ENCODE measurements at regions not wholly inside any gene's neighbourhood (a gene's known extent, or its start where the extent isn't known, plus 50 kb on each side); places are given as distances from the start of the nearest gene placed in this dataset.

DNA sequence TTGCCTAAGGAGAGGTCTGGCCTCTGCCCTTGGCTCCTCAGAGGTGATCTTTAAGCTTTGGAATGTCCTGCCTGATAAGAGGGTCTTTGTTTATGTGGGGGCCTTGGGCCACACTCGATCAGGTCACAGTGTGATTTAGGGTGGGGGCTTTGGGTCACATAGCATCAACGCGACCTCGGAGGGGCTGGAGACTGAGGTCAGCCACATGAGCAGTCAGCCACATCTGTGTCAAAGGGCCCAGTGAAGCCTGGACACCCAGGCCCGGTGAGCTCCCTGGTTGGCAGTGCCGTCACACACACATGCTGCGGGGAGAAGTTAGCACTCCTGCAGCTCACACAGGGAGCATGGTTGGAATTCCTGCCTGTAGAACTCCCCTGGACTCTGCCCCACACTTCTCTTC is 345.0 kb downstream of the NPHP4 start:
- Mint-ChIP-seq H3K4me3 (no peak overlapping the region), H3K27ac (no peak overlapping the region), H3K9me3 (ENCODE audit: low read depth) (no peaks in the 10 kb centered on the region), H3K4me1 (ENCODE audit: low read depth) (peaks cover 6% of the 10 kb centered on the region), H3K27me3 (peaks cover 2% of the 10 kb centered on the region), H3K36me3 (peaks cover 3% of the 10 kb centered on the region)

DNA sequence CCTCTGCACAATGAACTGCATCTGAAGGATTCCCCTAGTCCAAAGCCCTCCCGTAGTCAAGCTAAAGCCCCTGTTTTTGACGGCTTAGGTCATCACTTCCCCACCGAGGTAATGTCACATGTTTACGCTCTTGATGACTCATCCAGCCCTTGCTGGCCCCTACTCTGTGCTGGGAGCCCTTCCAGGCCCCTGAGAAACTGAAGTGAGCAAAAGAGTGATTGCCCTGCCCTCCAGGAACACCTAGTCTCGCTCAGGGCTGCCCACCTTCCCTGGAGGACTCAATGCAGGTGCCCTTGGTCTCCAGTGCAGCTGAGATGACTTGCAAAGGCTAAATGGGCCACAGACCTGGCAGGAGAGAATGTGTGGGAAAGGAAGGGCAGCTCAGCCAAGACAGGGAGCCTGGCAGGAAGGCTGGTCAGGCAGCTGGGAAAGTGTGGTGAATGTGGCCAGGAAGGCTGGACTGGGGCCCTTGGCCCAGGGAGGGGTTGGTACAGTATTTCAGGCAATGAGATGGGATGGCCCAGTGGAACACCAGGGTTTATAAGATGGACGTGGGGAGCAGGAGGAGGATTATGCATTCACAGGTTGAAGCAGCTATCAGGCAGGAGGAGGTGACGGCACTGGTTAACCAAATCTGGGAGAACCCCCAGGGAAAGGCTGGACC is 345.6 kb downstream of the NPHP4 start:
- no peaks in the 10 kb centered on the region for H3K9me3 Mint-ChIP-seq (ENCODE audit: low read depth)
- H3K27ac Mint-ChIP-seq, result no peak overlapping the region
- peaks cover 3% of the 10 kb centered on the region for H3K36me3 Mint-ChIP-seq
- H3K27me3 Mint-ChIP-seq, result peaks cover 1% of the 10 kb centered on the region
- H3K4me1 Mint-ChIP-seq (ENCODE audit: low read depth), result peaks cover 2% of the 10 kb centered on the region
- no peak overlapping the region for H3K4me3 Mint-ChIP-seq

DNA sequence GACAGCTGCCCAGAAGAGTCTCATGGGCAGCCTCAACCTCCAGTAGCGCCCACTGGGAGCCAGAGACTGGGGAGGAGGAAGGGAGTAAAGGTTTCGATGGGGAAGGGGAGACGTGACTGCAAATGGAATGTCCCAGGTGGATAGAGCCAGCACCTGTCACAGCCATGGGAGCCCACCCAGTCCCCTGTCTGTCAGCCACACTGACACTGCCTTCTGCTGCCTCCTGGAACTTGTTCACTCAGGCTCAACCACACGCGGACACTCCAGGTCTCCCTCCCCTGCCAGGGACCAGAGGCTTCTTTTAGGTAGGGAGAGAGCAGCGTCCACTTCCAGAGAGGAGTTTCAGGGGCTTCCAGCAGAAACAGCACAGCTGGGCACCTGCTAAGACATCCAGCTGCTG is 346.3 kb downstream of the NPHP4 start:
- Mint-ChIP-seq H3K36me3 (peaks cover 3% of the 10 kb centered on the region), H3K4me3 (no peak overlapping the region), H3K27ac (no peak overlapping the region), H3K27me3 (peaks cover 6% of the 10 kb centered on the region), H3K4me1 (ENCODE audit: low read depth) (peaks cover 1% of the 10 kb centered on the region), H3K9me3 (ENCODE audit: low read depth) (no peaks in the 10 kb centered on the region)

DNA sequence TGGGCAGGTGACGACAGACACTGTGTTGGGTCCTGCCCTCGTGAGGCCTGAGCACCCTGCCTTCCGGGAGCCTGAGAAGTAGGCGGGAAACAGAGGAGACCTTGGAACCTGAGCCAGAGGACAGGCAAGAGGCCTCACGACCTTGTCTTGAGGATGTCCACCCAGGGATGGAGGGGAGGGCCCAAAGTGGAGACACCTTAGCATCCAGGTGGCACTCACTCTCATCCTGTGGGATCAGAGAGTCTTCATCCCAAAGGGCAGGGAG is 347.2 kb downstream of the NPHP4 start:
- H3K9me3 Mint-ChIP-seq (ENCODE audit: low read depth), result no peaks in the 10 kb centered on the region

DNA sequence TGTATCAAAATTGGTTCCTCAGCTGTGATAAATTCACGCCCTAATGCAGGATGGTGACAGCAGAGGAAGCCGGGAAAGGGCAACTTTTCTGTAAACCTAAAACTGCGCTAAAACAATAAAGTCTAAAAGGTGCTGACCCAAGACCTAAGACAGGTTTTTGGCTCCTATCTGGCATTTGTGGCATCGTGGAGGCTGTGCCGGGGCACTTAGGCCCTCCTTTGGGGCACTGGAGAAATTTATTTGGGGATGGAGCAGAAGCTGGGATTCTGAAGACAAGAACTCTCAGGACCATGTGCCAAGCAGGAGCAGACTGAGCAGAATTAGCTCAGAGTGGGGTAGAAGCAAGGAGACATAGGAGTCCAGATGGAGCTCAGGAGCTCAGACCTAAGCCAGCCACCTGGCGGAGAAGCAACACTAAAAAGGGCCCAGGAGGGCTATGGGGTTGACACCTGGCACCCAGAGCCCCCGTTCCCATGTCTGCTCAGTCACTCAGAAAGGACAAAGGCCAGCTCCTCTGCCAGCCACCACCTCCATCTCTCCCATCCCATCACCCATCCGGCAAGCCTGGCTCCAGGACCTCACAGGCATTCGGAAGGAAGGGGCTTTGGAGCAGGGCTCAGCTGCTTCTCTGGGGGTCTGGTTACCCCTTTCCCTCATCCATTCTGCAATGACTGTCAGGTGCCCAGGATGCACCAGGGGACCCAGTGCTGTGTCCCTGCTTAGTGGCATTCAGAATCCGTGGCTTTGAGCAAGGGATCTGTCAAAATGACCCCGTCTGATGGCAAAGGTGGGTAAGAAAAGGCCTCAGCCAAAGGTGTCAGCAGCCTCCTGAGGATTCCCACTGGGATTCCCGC is 347.7 kb downstream of the NPHP4 start:
- Mint-ChIP-seq H3K4me1 (ENCODE audit: low read depth) (peaks cover 3% of the 10 kb centered on the region), H3K27ac (no peak overlapping the region), H3K4me3 (no peak overlapping the region), H3K36me3 (peaks cover 3% of the 10 kb centered on the region), H3K9me3 (ENCODE audit: low read depth) (no peaks in the 10 kb centered on the region), H3K27me3 (peaks cover 6% of the 10 kb centered on the region)

More for the DNA sequence above, 347.2 kb downstream of the NPHP4 start:
- Mint-ChIP-seq H3K36me3 (peaks cover 3% of the 10 kb centered on the region), H3K4me1 (ENCODE audit: low read depth) (peaks cover 3% of the 10 kb centered on the region), H3K4me3 (no peak overlapping the region), H3K27me3 (peaks cover 6% of the 10 kb centered on the region), H3K27ac (no peak overlapping the region)

DNA sequence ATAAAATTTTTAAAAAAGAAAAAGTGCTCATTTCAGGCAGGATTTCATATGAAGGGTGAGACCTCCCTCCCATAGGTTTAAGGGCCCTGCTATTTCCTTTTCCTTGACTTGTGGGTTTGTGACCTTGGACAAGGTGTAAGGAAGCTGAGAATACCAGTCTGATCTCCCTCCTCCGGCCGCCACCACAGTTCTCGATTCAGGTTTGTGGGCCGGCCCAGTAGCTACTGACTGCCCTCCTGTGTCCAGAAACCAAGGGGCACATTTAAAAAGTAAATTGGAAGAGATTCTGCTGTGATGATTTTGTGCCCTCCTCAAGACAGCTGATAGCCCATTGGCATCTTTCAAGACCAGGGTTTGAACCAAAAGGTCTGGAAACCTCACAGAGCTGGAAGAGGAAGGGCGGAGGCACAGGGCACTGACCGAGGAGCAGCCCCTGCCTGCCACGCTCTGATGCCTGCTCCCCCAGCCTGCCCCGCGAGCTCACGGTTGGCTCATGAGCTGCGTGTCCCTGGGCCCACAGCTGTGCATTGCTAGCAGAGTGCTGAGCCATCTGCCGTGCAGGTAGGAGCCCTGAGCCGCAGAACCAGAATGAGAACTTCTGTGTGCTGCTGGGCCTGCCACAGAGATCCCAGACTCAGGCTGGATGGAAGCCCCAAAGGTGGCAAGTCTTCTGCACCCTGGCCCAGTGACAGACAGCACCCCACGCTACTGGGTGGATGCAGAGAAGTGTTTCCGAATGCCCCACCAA is 348.7 kb downstream of the NPHP4 start:
- Mint-ChIP-seq H3K27me3 (peaks cover 6% of the 10 kb centered on the region), H3K36me3 (peaks cover 3% of the 10 kb centered on the region), H3K27ac (no peak overlapping the region), H3K4me3 (no peak overlapping the region), H3K9me3 (ENCODE audit: low read depth) (no peaks in the 10 kb centered on the region), H3K4me1 (ENCODE audit: low read depth) (peaks cover 3% of the 10 kb centered on the region)

DNA sequence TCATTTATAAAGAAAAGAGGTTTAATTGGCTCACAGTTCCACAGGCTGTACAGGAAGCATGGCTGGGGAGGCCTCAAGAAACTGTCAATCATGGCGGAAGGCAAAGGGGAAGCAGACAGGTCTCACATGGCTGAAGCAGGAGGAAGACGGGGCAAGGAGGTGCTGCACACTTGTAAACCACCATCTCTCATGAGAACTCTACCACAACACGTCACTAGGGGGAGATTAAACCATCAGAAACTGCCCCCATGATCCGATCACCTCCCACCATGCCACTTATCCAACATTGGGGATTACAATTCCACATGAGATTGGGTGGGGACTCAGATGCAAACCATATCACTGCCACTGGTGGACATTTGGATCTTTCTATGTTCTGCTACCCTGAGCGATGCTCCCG is 351.4 kb downstream of the NPHP4 start:
- no peak overlapping the region for H3K4me3 Mint-ChIP-seq
- H3K4me1 Mint-ChIP-seq (ENCODE audit: low read depth), result peaks cover 3% of the 10 kb centered on the region
- peaks cover 14% of the 10 kb centered on the region for H3K27me3 Mint-ChIP-seq
- no peaks in the 10 kb centered on the region for H3K9me3 Mint-ChIP-seq (ENCODE audit: low read depth)
- no peak overlapping the region for H3K27ac Mint-ChIP-seq
- H3K36me3 Mint-ChIP-seq, result no peaks in the 10 kb centered on the region

DNA sequence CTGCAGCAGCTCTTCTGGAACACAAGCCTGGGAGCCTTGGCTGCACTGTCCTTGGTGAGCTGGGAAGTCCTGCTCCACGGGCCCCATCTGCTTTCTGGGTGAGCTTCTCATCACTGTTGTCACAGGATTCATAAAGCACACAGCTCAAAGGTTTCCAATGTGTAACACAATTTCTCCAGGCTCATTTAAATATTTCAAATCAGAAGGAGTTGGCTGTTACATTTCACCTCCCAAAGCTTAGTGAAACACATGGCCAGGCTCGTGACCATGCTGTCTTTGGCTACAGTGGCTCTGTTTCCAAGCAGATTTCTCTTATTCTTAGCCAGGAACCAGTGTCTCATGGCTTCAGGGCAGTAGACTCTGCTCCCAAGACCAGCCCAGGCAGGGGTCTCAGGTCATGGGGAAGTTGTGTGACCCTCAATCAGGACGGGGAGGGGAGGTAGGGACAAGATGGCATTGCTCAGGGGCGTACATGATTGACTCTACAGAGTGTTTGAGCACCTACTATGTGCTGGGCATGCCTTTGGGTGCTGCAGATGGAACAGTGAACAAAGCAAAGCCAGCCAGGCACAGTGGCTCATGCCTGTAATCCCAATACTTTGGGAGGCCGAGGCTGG is 353.0 kb downstream of the NPHP4 start:
- peaks cover 14% of the 10 kb centered on the region for H3K27me3 Mint-ChIP-seq

DNA sequence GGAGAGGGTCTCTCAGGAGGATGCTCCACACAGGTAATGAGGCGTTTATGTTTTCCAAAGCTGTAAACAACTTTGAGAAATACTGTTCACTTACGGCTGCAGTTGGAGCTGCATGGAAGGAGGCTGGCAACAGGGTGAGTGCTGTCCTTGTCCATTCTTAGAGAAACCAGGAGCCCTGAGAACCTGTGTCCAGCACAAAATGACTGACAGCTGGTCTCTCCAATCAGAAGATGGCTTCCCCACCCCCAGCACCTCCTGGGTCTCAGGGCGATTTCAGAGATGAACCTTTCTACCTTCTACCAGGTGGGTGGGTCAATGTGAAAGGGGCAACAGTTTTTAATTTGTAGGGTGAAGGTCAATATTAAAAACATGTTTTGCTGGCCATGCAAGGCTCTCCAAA is 353.6 kb downstream of the NPHP4 start:
- Mint-ChIP-seq H3K27me3 (peaks cover 14% of the 10 kb centered on the region), H3K4me3 (no peak overlapping the region)

More for the DNA sequence above, 353.0 kb downstream of the NPHP4 start:
- no peaks in the 10 kb centered on the region for H3K9me3 Mint-ChIP-seq (ENCODE audit: low read depth)
- H3K4me1 Mint-ChIP-seq (ENCODE audit: low read depth), result peaks cover 3% of the 10 kb centered on the region
- H3K27ac Mint-ChIP-seq, result no peak overlapping the region
- no peak overlapping the region for H3K4me3 Mint-ChIP-seq
- no peaks in the 10 kb centered on the region for H3K36me3 Mint-ChIP-seq

DNA sequence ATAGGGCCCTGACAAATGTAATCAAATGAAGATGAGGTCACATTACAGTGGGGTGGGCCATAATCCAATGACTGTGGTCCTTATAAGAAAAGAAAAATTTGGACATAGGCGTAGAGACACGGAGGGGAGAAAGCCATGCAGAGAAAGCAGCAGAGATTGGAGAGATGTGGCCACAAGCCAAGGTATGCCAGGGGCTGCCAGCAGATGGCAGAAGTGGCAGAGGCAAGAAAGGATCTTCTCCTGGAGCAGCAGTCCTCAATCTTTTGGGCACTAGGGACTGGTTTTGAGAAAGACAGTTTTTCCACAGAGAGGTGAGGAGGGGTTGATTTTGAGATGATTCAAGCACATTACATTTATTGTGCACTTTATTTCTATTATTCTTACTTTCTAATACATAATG is 355.1 kb downstream of the NPHP4 start:
- Mint-ChIP-seq H3K27me3 (peaks cover 14% of the 10 kb centered on the region), H3K36me3 (no peaks in the 10 kb centered on the region), H3K9me3 (ENCODE audit: low read depth) (no peaks in the 10 kb centered on the region), H3K4me1 (ENCODE audit: low read depth) (peaks cover 3% of the 10 kb centered on the region), H3K27ac (no peak overlapping the region), H3K4me3 (no peak overlapping the region)

More for the DNA sequence above, 353.6 kb downstream of the NPHP4 start:
- peaks cover 3% of the 10 kb centered on the region for H3K4me1 Mint-ChIP-seq (ENCODE audit: low read depth)
- no peaks in the 10 kb centered on the region for H3K9me3 Mint-ChIP-seq (ENCODE audit: low read depth)
- H3K36me3 Mint-ChIP-seq, result no peaks in the 10 kb centered on the region
- no peak overlapping the region for H3K27ac Mint-ChIP-seq

DNA sequence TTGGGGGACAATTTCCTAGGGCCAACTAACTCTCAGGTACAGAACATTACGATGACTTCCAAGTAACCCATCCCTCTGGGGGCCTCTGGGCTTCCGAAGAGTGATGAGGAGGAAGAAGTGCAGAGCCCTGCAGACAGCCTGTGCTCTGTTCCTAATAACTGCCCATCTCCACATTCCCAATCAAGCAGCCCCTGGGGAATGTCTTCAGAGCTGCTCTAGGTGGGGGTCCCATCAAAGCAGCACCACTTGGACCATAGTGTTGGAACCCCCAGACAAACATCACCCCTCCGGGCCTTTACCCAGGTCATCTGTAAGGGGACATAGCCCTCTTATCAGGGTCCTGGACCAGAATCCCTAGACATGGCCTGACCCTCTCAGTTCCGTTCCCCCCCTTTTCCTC is 357.3 kb downstream of the NPHP4 start:
- Mint-ChIP-seq H3K27me3 (peaks cover 8% of the 10 kb centered on the region), H3K9me3 (ENCODE audit: low read depth) (no peaks in the 10 kb centered on the region), H3K27ac (no peak overlapping the region), H3K36me3 (no peaks in the 10 kb centered on the region), H3K4me3 (no peak overlapping the region), H3K4me1 (ENCODE audit: low read depth) (no peaks in the 10 kb centered on the region)

DNA sequence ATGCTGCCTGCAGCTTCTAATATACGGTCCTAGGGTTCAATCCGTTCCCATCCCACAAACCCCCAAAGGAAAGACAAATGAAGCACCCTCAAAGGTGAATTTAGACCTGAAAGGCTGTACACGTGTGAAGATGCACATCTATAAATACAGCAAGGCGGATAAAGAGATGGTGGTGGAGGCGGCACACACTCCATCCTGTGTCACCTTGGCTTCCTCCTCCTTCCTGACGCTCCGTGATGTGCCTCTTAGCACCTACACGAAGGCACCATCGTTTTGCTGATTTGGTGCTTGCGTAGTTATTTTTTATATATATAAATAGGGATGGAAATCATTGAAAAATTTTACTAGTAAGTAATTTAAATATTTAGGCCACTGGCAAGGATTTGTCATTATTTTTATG is 359.4 kb downstream of the NPHP4 start:
- no peaks in the 10 kb centered on the region for H3K9me3 Mint-ChIP-seq (ENCODE audit: low read depth)
- no peak overlapping the region for H3K27ac Mint-ChIP-seq
- H3K4me3 Mint-ChIP-seq, result no peak overlapping the region
- H3K36me3 Mint-ChIP-seq, result no peaks in the 10 kb centered on the region
- no peaks in the 10 kb centered on the region for H3K4me1 Mint-ChIP-seq (ENCODE audit: low read depth)
- peaks cover 8% of the 10 kb centered on the region for H3K27me3 Mint-ChIP-seq

DNA sequence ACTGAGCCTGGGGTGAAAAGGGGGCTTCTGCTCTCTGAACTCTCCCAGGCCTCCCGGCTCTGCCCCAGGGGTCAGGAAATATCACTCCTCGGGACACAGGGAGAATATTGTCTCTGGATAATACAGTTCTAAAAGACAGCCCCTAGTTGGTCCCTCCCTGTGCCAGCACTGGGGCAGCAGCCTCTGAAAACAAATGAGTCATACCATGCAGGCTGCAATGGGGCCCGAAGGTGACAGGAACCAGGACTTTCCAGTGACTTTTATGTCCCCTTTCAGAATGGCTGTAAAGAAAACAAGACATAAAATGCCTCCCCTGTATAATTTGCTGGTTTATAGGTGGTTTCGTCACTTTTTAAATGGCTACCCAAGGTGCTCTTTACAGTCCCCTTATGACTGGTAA is 360.0 kb downstream of the NPHP4 start:
- Mint-ChIP-seq H3K9me3 (ENCODE audit: low read depth) (no peaks in the 10 kb centered on the region), H3K4me3 (no peak overlapping the region), H3K27ac (no peak overlapping the region), H3K27me3 (peaks cover 7% of the 10 kb centered on the region), H3K4me1 (ENCODE audit: low read depth) (no peaks in the 10 kb centered on the region), H3K36me3 (no peaks in the 10 kb centered on the region)

DNA sequence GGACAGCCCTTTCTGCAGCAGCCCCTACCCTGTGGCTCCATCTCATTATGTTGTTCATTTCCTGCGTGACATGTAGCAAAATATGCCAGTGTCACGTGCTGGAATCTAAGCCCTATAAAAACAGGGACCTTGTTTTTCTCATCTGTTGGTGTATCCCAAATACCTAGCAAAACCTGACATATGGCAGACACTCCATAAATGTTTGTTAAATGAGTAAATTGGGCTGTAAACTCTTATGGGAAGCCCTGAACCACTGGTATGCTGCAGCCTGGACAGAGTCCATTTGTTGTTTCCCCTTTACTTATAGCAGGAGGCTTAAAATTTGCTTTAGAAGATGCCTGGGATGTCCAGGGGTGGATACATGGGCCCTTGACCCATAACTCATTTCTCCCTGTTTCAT is 363.8 kb downstream of the NPHP4 start:
- H3K36me3 Mint-ChIP-seq, result no peaks in the 10 kb centered on the region
- no peaks in the 10 kb centered on the region for H3K27me3 Mint-ChIP-seq
- H3K4me1 Mint-ChIP-seq (ENCODE audit: low read depth), result no peaks in the 10 kb centered on the region
- no peak overlapping the region for H3K4me3 Mint-ChIP-seq
- no peaks in the 10 kb centered on the region for H3K9me3 Mint-ChIP-seq (ENCODE audit: low read depth)
- H3K27ac Mint-ChIP-seq, result no peak overlapping the region

DNA sequence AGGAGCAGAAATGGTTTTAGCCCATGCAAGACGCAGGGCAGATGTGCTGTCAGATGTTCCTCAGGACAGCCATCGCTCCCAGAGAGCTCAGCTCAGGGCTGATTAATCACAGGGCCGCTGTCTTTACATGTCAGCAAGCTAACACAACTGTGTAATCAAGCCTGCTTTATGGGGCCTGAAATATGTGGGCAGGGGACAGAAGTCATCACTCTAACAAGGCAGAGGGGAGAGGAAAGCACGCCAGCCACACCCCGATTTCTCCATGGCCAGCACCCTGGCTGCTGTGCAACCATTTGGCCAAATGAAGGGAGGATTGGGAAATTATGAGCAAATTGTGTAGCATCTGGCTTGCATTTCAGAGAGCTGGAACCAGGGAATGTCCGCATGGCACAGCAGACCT is 368.8 kb downstream of the NPHP4 start:
- Mint-ChIP-seq H3K4me3 (no peak overlapping the region), H3K27ac (no peak overlapping the region), H3K4me1 (ENCODE audit: low read depth) (no peaks in the 10 kb centered on the region), H3K9me3 (ENCODE audit: low read depth) (no peaks in the 10 kb centered on the region), H3K27me3 (peaks cover 1% of the 10 kb centered on the region), H3K36me3 (no peaks in the 10 kb centered on the region)

Data from activated naive CD8-positive, alpha-beta T cell (primary cell).